CD4-positive, alpha-beta T cell treated with Interleukin-6 at 100 ng/mL for 8 hours (primary cell): ENCODE measurements at regions not wholly inside any gene's neighbourhood (a gene's known extent, or its start where the extent isn't known, plus 50 kb on each side); places are given as distances from the start of the nearest gene placed in this dataset.
"Not testable (repeated sequence)": the region's sequence is repeated elsewhere in the genome, so short reads cannot be mapped to it uniquely, and the experiment has no call there.

Experiments
- DNase-seq: peaks from one replicate; pipeline ENCODE4 v3.0.0-alpha.2; 2020; ENCODE audit warnings: mixed read lengths, low spot score

GRCh38 chr13:99736541-99736940 lies 235.0 kb downstream of the ZIC5 start:
- no peak for DNase-seq

- no peak for DNase-seq
Observed at GRCh38 chr13:99734013-99734693, 232.9 kb downstream of the TM9SF2 start.

GRCh38 chr13:99733346-99733745 lies 232.1 kb downstream of the TM9SF2 start:
- DNase-seq = no peak

- no peak for DNase-seq
Observed at GRCh38 chr13:99731747-99732146, 230.5 kb downstream of the TM9SF2 start.

- no peak for DNase-seq
Observed at GRCh38 chr13:99730403-99730802, 229.1 kb downstream of the TM9SF2 start.

- no peak for DNase-seq
Observed at GRCh38 chr13:99729745-99730144, 228.5 kb downstream of the TM9SF2 start.

- DNase-seq = not testable (repeated sequence)
Observed at GRCh38 chr13:99727651-99728050, 226.4 kb downstream of the TM9SF2 start.

- DNase-seq = no peak
Observed at GRCh38 chr13:99726282-99726894, 225.1 kb downstream of the TM9SF2 start.

GRCh38 chr13:99725644-99726043 lies 224.4 kb downstream of the TM9SF2 start:
- no peak for DNase-seq

- no peak for DNase-seq
Observed at GRCh38 chr13:99724633-99725517, 223.6 kb downstream of the TM9SF2 start.

GRCh38 chr13:99723878-99724277 lies 222.6 kb downstream of the TM9SF2 start:
- no peak for DNase-seq

GRCh38 chr13:99722931-99723330 lies 221.7 kb downstream of the TM9SF2 start:
- DNase-seq = no peak

- no peak for DNase-seq
Observed at GRCh38 chr13:99722338-99722818, 221.1 kb downstream of the TM9SF2 start.

GRCh38 chr13:99721606-99722337 lies 220.5 kb downstream of the TM9SF2 start:
- DNase-seq = no peak

GRCh38 chr13:99717959-99718674 lies 216.8 kb downstream of the TM9SF2 start:
- DNase-seq = no peak

- no peak for DNase-seq
Observed at GRCh38 chr13:99709134-99709533, 207.9 kb downstream of the TM9SF2 start.

GRCh38 chr13:99704390-99704789 lies 203.1 kb downstream of the TM9SF2 start:
- no peak for DNase-seq

GRCh38 chr13:99703908-99704307 lies 202.6 kb downstream of the TM9SF2 start:
- DNase-seq = no peak

- no peak for DNase-seq
Observed at GRCh38 chr13:99702687-99703319, 201.5 kb downstream of the TM9SF2 start.

GRCh38 chr13:99700468-99700867 lies 199.2 kb downstream of the TM9SF2 start:
- no peak for DNase-seq

- no peak for DNase-seq
Observed at GRCh38 chr13:99698816-99699099, 197.5 kb downstream of the TM9SF2 start.
